SK-N-SH (cell line): ENCODE measurements at regions not wholly inside any gene's neighbourhood (a gene's known extent, or its start where the extent isn't known, plus 50 kb on each side); places are given as distances from the start of the nearest gene placed in this dataset.

Experiments used
- CTCF ChIA-PET: fragments of 300-600, 350-600 bp; formaldehyde crosslinking; extraction: SDS; loops from one replicate; lab custom pipeline; 2021; lab: Yijun Ruan, JAX
- POLR2A ChIA-PET: fragments of 350-600 bp; sonication (Branson Sonifier 250); formaldehyde crosslinking; extraction: SDS; loops from one replicate; lab custom pipeline; 2020; ENCODE audit warnings: antibody characterized with exemption, inconsistent platforms; lab: Yijun Ruan, JAX
- DNase-seq: peaks from one replicate; pipeline ENCODE4 v3.0.0; 2012
- H2AFZ ChIP-seq: fragments of 200-600 bp; sonication (generic); 2 replicates; pipeline ENCODE4 v1.8.1; 2016; ENCODE audit warnings: antibody characterized with exemption, mild to moderate bottlenecking, low read depth
- H3F3A ChIP-seq: fragments of 200-600 bp; sonication (generic); replicated peaks from 2 replicates; pipeline ENCODE3; 2016; ENCODE audit warnings: antibody characterized with exemption, mild to moderate bottlenecking; ENCODE audit not compliant: insufficient read depth
- H3K27ac ChIP-seq, 2 experiments: fragments of 200-500 bp in 1 of 2; fragments of 200-600 bp in 1 of 2; sonication (Bioruptor generic) in 1 of 2; sonication (generic), shearing (Covaris generic) in 1 of 2; 2 replicates each; pipeline versions ENCODE4 v1.5.1 to v1.6.1; 2014 to 2016; ENCODE audit warnings: low read depth in 2 of 2, inconsistent platforms in 1 of 2, low read length in 1 of 2, mild to moderate bottlenecking in 1 of 2, mixed read lengths in 1 of 2
- H3K27me3 ChIP-seq: fragments of 200-600 bp; sonication (generic), shearing (Covaris generic); 2 replicates; pipeline ENCODE4 v1.6.1; 2016; ENCODE audit warnings: mixed run types; ENCODE audit not compliant: insufficient read depth
- H3K36me3 ChIP-seq, 2 experiments: fragments of 200-500 bp in 1 of 2; fragments of 200-600 bp in 1 of 2; sonication (Bioruptor generic) in 1 of 2; sonication (generic) in 1 of 2; replicated peaks in 1 of 2; 2 replicates each; pipeline versions ENCODE3 to v1.5.1; 2014 to 2016; ENCODE audit warnings: low read length in 1 of 2, mild to moderate bottlenecking in 1 of 2; ENCODE audit not compliant: insufficient read depth in 2 of 2, control insufficient read depth in 1 of 2
- H3K4me1 ChIP-seq, 2 experiments: fragments of 200-500 bp in 1 of 2; fragments of 200-600 bp in 1 of 2; sonication (Bioruptor generic) in 1 of 2; sonication (generic), shearing (Covaris generic) in 1 of 2; 2 replicates each; pipeline versions ENCODE4 v1.5.1 to v1.6.1; 2014 to 2016; ENCODE audit warnings: low read depth in 1 of 2, low read length in 1 of 2, mixed run types in 1 of 2; ENCODE audit not compliant: insufficient read depth in 2 of 2, control insufficient read depth in 1 of 2
- H3K4me2 ChIP-seq: fragments of 200-600 bp; sonication (generic), shearing (Covaris generic); 2 replicates; pipeline ENCODE4 v1.6.1; 2017; ENCODE audit warnings: mixed run types
- H3K4me3 ChIP-seq, 2 experiments: fragments of 200-500 bp in 1 of 2; fragments of 200-600 bp in 1 of 2; sonication (Bioruptor generic) in 1 of 2; sonication (generic), shearing (Covaris generic) in 1 of 2; 2 replicates each; pipeline versions ENCODE4 v1.5.1 to v1.8.1; 2014 to 2016; ENCODE audit warnings: low read depth in 2 of 2, inconsistent platforms in 1 of 2, low read length in 1 of 2, mild to moderate bottlenecking in 1 of 2, mixed read lengths in 1 of 2, moderate library complexity in 1 of 2
- H3K79me2 ChIP-seq: fragments of 200-600 bp; sonication (generic); 2 replicates; pipeline ENCODE4 v1.8.1; 2017; ENCODE audit warnings: mild to moderate bottlenecking; ENCODE audit not compliant: insufficient read depth
- H3K9ac ChIP-seq: fragments of 200-600 bp; sonication (generic); 2 replicates; pipeline ENCODE4 v1.6.1; 2017; ENCODE audit warnings: mixed run types
- H3K9me2 ChIP-seq: fragments of 200-600 bp; sonication (generic); 2 replicates; pipeline ENCODE4 v1.6.1; 2017; ENCODE audit warnings: mixed run types
- H3K9me3 ChIP-seq: fragments of 200-600 bp; sonication (generic); 2 replicates; pipeline ENCODE4 v1.6.1; 2017; ENCODE audit warnings: mixed run types, mild to moderate bottlenecking, moderate library complexity
- H4K20me1 ChIP-seq: fragments of 200-600 bp; sonication (generic); 2 replicates; pipeline ENCODE4 v1.6.1; 2017; ENCODE audit warnings: mild to moderate bottlenecking, mixed run types; ENCODE audit not compliant: insufficient read depth
- ELF1 ChIP-seq: IDR thresholded peaks from 2 replicates; pipeline ENCODE4 v1.4.0; 2012
- FOXM1 ChIP-seq: IDR thresholded peaks from 2 replicates; pipeline ENCODE4 v1.4.0; 2012; ENCODE audit warnings: low read depth, mild to moderate bottlenecking
- GATA2 ChIP-seq: sonication (generic); formaldehyde crosslinking; IDR thresholded peaks from 2 replicates; pipeline ENCODE4 v1.5.0; 2020; ENCODE audit warnings: mild to moderate bottlenecking, missing genetic modification reagents
- JUND ChIP-seq: IDR thresholded peaks from 2 replicates; pipeline ENCODE4 v1.4.0; 2012
- MAX ChIP-seq: IDR thresholded peaks from 2 replicates; pipeline ENCODE4 v1.4.0; 2012; ENCODE audit warnings: low read depth
- MXI1 ChIP-seq: IDR thresholded peaks from 2 replicates; pipeline ENCODE4 v1.6.1; 2012; ENCODE audit warnings: mild to moderate bottlenecking, low read depth, low read length, improper control_type of control experiment
- NFIC ChIP-seq: IDR thresholded peaks from 2 replicates; pipeline ENCODE4 v1.4.0; 2012; ENCODE audit warnings: borderline replicate concordance
- RCOR1 ChIP-seq: fragments of 150-350 bp; IDR thresholded peaks from 2 replicates; pipeline ENCODE4 v1.6.1; 2017; ENCODE audit warnings: antibody characterized with exemption, low read length
- RFX5 ChIP-seq: IDR thresholded peaks from 2 replicates; pipeline ENCODE4 v1.6.1; 2012; ENCODE audit warnings: mild to moderate bottlenecking, improper control_type of control experiment, low read length
- RXRA ChIP-seq: IDR thresholded peaks from 2 replicates; pipeline ENCODE4 v1.4.0; 2012; ENCODE audit warnings: low read depth, mild to moderate bottlenecking, borderline replicate concordance
- SMC3 ChIP-seq: IDR thresholded peaks from 2 replicates; pipeline ENCODE4 v1.6.1; 2012; ENCODE audit warnings: low read depth, low read length, improper control_type of control experiment
- TAF1 ChIP-seq: IDR thresholded peaks from 2 replicates; pipeline ENCODE4 v1.6.1; 2012; ENCODE audit warnings: low read depth, mild to moderate bottlenecking, low read length, moderate library complexity, borderline replicate concordance
- TEAD4 ChIP-seq: IDR thresholded peaks from 2 replicates; pipeline ENCODE4 v1.4.0; 2012; ENCODE audit warnings: mild to moderate bottlenecking, borderline replicate concordance; ENCODE audit not compliant: insufficient read depth
- USF1 ChIP-seq: IDR thresholded peaks from 2 replicates; pipeline ENCODE4 v1.4.0; 2012; ENCODE audit warnings: low read depth, borderline replicate concordance
- USF2 ChIP-seq: fragments of 150-350 bp; IDR thresholded peaks from 2 replicates; pipeline ENCODE4 v1.6.1; 2017; ENCODE audit warnings: antibody characterized with exemption, low read length, low read depth, borderline replicate concordance
- YY1 ChIP-seq: IDR thresholded peaks from 2 replicates; pipeline ENCODE4 v1.4.0; 2012; ENCODE audit warnings: low read depth, mild to moderate bottlenecking
- TF ChIP-seq, protein P1 (sequence below): IDR thresholded peaks from 2 replicates; pipeline ENCODE4 v1.6.1; 2012; ENCODE audit warnings: mild to moderate bottlenecking, low read depth, low read length, moderate library complexity
- TF ChIP-seq, protein P2 (sequence below): IDR thresholded peaks from 2 replicates; pipeline ENCODE4; 2012

DNA sequence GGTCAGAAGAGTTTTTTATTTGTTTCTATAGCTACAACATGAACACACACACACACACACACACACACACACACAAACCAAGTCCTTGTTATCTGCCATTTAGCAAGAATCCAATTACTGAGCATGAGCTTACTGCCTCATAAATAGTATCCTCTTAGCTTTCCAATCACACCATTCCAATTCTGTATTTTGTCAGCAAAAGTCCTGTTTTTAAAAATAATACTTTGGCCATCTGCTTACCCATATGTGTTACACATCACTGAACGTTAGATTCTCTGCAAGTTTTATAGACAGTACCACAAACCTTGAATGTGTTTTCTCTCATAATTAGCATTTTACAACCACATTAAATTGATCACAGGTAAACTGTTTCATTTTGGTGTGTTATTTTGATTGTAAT lies 1905.4 kb upstream of the FLRT2 start (continued):
- TF ChIP-seq USF2 (no peak), RXRA (no peak), TAF1 (no peak), USF1 (no peak), YY1 (no peak), RFX5 (no peak), TEAD4 (no peak)

DNA sequence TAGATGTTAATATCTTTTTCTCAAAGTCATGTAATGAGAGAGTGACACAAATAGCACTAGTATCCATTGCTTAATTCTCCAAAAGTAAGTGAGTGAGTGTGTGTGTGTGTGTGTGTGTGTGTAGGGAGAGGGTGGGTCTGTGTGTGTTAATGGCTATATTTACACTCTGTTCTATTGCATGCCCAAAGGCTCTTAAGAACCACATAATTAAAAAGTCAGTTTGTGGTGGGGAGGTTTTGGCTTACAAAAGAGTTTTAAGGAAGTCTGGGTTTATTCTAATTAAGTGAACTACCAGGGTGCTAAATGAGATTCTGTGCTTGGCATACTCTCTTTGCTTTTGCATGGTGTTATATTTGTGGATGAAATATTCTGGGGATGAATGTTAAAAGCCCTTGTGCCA lies 1897.6 kb upstream of the FLRT2 start:
- H3K79me2 ChIP-seq = no peaks in the 10 kb centered on the region
- H3K9ac ChIP-seq = no peak overlapping the region
- no peak for DNase-seq
- H2AFZ ChIP-seq = no peak overlapping the region
- no peaks in the 10 kb centered on the region for H3K4me1 ChIP-seq
- ChIA-PET CTCF (no interaction called here), POLR2A (no interaction called here)
- H3K9me3 ChIP-seq = no peaks in the 10 kb centered on the region
- no peak overlapping the region for H3K4me2 ChIP-seq
- H3K9me2 ChIP-seq = no peaks in the 10 kb centered on the region
- no peaks in the 10 kb centered on the region for H3F3A ChIP-seq
- H3K27me3 ChIP-seq = no peaks in the 10 kb centered on the region
- no peak for TF ChIP-seq RXRA
- no peak for TF ChIP-seq RCOR1
- no peak for TF ChIP-seq NFIC
- no peak for TF ChIP-seq MXI1
- TF ChIP-seq, protein P1, sequence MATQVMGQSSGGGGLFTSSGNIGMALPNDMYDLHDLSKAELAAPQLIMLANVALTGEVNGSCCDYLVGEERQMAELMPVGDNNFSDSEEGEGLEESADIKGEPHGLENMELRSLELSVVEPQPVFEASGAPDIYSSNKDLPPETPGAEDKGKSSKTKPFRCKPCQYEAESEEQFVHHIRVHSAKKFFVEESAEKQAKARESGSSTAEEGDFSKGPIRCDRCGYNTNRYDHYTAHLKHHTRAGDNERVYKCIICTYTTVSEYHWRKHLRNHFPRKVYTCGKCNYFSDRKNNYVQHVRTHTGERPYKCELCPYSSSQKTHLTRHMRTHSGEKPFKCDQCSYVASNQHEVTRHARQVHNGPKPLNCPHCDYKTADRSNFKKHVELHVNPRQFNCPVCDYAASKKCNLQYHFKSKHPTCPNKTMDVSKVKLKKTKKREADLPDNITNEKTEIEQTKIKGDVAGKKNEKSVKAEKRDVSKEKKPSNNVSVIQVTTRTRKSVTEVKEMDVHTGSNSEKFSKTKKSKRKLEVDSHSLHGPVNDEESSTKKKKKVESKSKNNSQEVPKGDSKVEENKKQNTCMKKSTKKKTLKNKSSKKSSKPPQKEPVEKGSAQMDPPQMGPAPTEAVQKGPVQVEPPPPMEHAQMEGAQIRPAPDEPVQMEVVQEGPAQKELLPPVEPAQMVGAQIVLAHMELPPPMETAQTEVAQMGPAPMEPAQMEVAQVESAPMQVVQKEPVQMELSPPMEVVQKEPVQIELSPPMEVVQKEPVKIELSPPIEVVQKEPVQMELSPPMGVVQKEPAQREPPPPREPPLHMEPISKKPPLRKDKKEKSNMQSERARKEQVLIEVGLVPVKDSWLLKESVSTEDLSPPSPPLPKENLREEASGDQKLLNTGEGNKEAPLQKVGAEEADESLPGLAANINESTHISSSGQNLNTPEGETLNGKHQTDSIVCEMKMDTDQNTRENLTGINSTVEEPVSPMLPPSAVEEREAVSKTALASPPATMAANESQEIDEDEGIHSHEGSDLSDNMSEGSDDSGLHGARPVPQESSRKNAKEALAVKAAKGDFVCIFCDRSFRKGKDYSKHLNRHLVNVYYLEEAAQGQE = no peak
- TF ChIP-seq, protein P2, sequence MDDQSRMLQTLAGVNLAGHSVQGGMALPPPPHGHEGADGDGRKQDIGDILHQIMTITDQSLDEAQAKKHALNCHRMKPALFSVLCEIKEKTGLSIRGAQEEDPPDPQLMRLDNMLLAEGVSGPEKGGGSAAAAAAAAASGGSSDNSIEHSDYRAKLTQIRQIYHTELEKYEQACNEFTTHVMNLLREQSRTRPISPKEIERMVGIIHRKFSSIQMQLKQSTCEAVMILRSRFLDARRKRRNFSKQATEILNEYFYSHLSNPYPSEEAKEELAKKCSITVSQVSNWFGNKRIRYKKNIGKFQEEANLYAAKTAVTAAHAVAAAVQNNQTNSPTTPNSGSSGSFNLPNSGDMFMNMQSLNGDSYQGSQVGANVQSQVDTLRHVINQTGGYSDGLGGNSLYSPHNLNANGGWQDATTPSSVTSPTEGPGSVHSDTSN = no peak
- no peak for TF ChIP-seq GATA2 (CRISPR knock-in tag)
- no peak for TF ChIP-seq ELF1
- TF ChIP-seq SMC3 = no peak
- no peak for TF ChIP-seq TEAD4
- TF ChIP-seq JUND = no peak
- no peak for TF ChIP-seq MAX
- TF ChIP-seq FOXM1 = no peak
- H3K36me3 ChIP-seq = no peaks in the 10 kb centered on the region
- no peak overlapping the region for H3K4me3 ChIP-seq
- no peaks in the 10 kb centered on the region for H4K20me1 ChIP-seq
- no peak overlapping the region for H3K27ac ChIP-seq
